GDM1 (cell line): ENCODE measurements at regions not wholly inside any gene's neighbourhood (a gene's known extent, or its start where the extent isn't known, plus 50 kb on each side); places are given as distances from the start of the nearest gene placed in this dataset.

ENCODE experiments used
- DNase-seq: peaks from one replicate; lab custom pipeline; 2025; lab: John Stamatoyannopoulos, UW

GRCh38 chr2:71936076-71937030, 211.3 kb downstream of the CYP26B1 start:
- DNase-seq: no peak

GRCh38 chr2:71935262-71935848, 212.3 kb downstream of the CYP26B1 start:
- DNase-seq: no peak

GRCh38 chr2:71934595-71935261, 212.9 kb downstream of the CYP26B1 start:
- DNase-seq: no peak

- DNase-seq: no peak
These were observed 213.4 kb downstream of the CYP26B1 start for GRCh38 chr2:71934320-71934593.

GRCh38 chr2:71933467-71934319, 214.0 kb downstream of the CYP26B1 start:
- DNase-seq: no peak

GRCh38 chr2:71932780-71933466, 214.7 kb downstream of the CYP26B1 start:
- DNase-seq: no peak

GRCh38 chr2:71932037-71932779, 215.5 kb downstream of the CYP26B1 start:
- DNase-seq: no peak

GRCh38 chr2:71930049-71930681, 217.5 kb downstream of the CYP26B1 start:
- DNase-seq: no peak

- DNase-seq: no peak
These were observed 218.2 kb downstream of the CYP26B1 start for GRCh38 chr2:71929482-71929772.

GRCh38 chr2:71928734-71929481, 218.8 kb downstream of the CYP26B1 start:
- no peak for DNase-seq

- no peak for DNase-seq
These were observed 219.6 kb downstream of the CYP26B1 start for GRCh38 chr2:71927757-71928715.

- no peak for DNase-seq
These were observed 220.5 kb downstream of the CYP26B1 start for GRCh38 chr2:71926876-71927756.

GRCh38 chr2:71926089-71926447, 221.6 kb downstream of the CYP26B1 start:
- DNase-seq: no peak

GRCh38 chr2:71925268-71926088, 222.2 kb downstream of the CYP26B1 start:
- DNase-seq: no peak

GRCh38 chr2:71923887-71924533, 223.7 kb downstream of the CYP26B1 start:
- peak; percentile 10 for DNase-seq

GRCh38 chr2:71923143-71923525, 224.5 kb downstream of the CYP26B1 start:
- DNase-seq: no peak
